ENCODE measurements at regions not wholly inside any gene's neighbourhood (a gene's known extent, or its start where the extent isn't known, plus 50 kb on each side); places are given as distances from the start of the nearest gene placed in this dataset.
"Not testable (repeated sequence)": the region's sequence is repeated elsewhere in the genome, so short reads cannot be mapped to it uniquely, and the experiment has no call there.

GRCh38 chr11:116043857-116044256, 539.6 kb upstream of the CADM1 start:
- DNase-seq (ENCODE audit: low read depth): no peak

- DNase-seq (ENCODE audit: low read depth): not testable (repeated sequence)
These were observed 538.8 kb upstream of the CADM1 start for GRCh38 chr11:116043059-116043458.

- DNase-seq (ENCODE audit: low read depth): no peak
These were observed 537.9 kb upstream of the CADM1 start for GRCh38 chr11:116042146-116042545.

GRCh38 chr11:116037861-116038260, 533.6 kb upstream of the CADM1 start:
- DNase-seq (ENCODE audit: low read depth): no peak

- DNase-seq (ENCODE audit: low read depth): no peak
These were observed 531.8 kb upstream of the CADM1 start for GRCh38 chr11:116035977-116036376.

- DNase-seq (ENCODE audit: low read depth): no peak
These were observed 529.8 kb upstream of the CADM1 start for GRCh38 chr11:116033931-116034553.

GRCh38 chr11:116030697-116031331, 526.6 kb upstream of the CADM1 start:
- DNase-seq (ENCODE audit: low read depth): no peak

GRCh38 chr11:116028506-116028905, 524.3 kb upstream of the CADM1 start:
- not testable (repeated sequence) for DNase-seq (ENCODE audit: low read depth)

- DNase-seq (ENCODE audit: low read depth): no peak
These were observed 495.2 kb upstream of the CADM1 start for GRCh38 chr11:115999437-115999836.

- DNase-seq (ENCODE audit: low read depth): no peak
These were observed 492.6 kb upstream of the CADM1 start for GRCh38 chr11:115996808-115997188.

GRCh38 chr11:115996125-115996807, 492.1 kb upstream of the CADM1 start:
- DNase-seq (ENCODE audit: low read depth): no peak

GRCh38 chr11:115993590-115993989, 489.4 kb upstream of the CADM1 start:
- no peak for DNase-seq (ENCODE audit: low read depth)

- DNase-seq (ENCODE audit: low read depth): no peak
These were observed 485.8 kb upstream of the CADM1 start for GRCh38 chr11:115990004-115990447.

GRCh38 chr11:115985896-115986295, 481.7 kb upstream of the CADM1 start:
- DNase-seq (ENCODE audit: low read depth): no peak

- DNase-seq (ENCODE audit: low read depth): no peak
These were observed 480.0 kb upstream of the CADM1 start for GRCh38 chr11:115984228-115984627.

- no peak for DNase-seq (ENCODE audit: low read depth)
These were observed 478.5 kb upstream of the CADM1 start for GRCh38 chr11:115982666-115983065.

GRCh38 chr11:115981814-115982471, 477.7 kb upstream of the CADM1 start:
- DNase-seq (ENCODE audit: low read depth): no peak

- DNase-seq (ENCODE audit: low read depth): no peak
These were observed 476.9 kb upstream of the CADM1 start for GRCh38 chr11:115981104-115981481.

GRCh38 chr11:115980337-115981103, 476.3 kb upstream of the CADM1 start:
- DNase-seq (ENCODE audit: low read depth): no peak

GRCh38 chr11:115974703-115975102, 470.5 kb upstream of the CADM1 start:
- no peak for DNase-seq (ENCODE audit: low read depth)

- DNase-seq (ENCODE audit: low read depth): not testable (repeated sequence)
These were observed 463.0 kb upstream of the CADM1 start for GRCh38 chr11:115967203-115967602.
